Neural cell (in vitro differentiated cells): ENCODE measurements at regions not wholly inside any gene's neighbourhood (a gene's known extent, or its start where the extent isn't known, plus 50 kb on each side); places are given as distances from the start of the nearest gene placed in this dataset.

ENCODE experiments used
- H2AFZ ChIP-seq: fragments of 200-600, 300-800 bp; sonication (generic), shearing (Covaris generic); 2 replicates; pipeline ENCODE4 v1.6.0; 2014; ENCODE audit warnings: low read depth, mild to moderate bottlenecking, antibody characterized with exemption, low read length, moderate library complexity
- H3F3A ChIP-seq: fragments of 200-600 bp; shearing (Covaris generic); 2 replicates; pipeline ENCODE4 v1.6.1; 2016; ENCODE audit warnings: mild to moderate bottlenecking, moderate library complexity, mixed read lengths, antibody characterized with exemption, low read length; ENCODE audit not compliant: insufficient read depth, poor library complexity, severe bottlenecking
- H3K27ac ChIP-seq: fragments of 200-600, 300-800 bp; sonication (generic), shearing (Covaris generic); 2 replicates; pipeline ENCODE4 v1.5.1; 2014; ENCODE audit warnings: mild to moderate bottlenecking, low read length, moderate library complexity
- H3K27me3 ChIP-seq: fragments of 300-800, 200-600 bp; sonication (generic), shearing (Covaris generic); 2 replicates; pipeline ENCODE4 v1.6.0; 2014; ENCODE audit warnings: mild to moderate bottlenecking, low read depth, low read length, moderate library complexity; ENCODE audit not compliant: insufficient read depth
- H3K36me3 ChIP-seq: fragments of 300-800, 200-600 bp; sonication (generic), shearing (Covaris generic); 2 replicates; pipeline ENCODE4 v1.5.1; 2014; ENCODE audit warnings: mild to moderate bottlenecking, antibody characterized with exemption, low read length, moderate library complexity; ENCODE audit not compliant: insufficient read depth
- H3K4me2 ChIP-seq: fragments of 300-800, 200-600 bp; sonication (generic), shearing (Covaris generic); 2 replicates; pipeline ENCODE4 v1.6.0; 2014; ENCODE audit warnings: mild to moderate bottlenecking, low read length
- H3K4me3 ChIP-seq: fragments of 300-800, 200-600 bp; sonication (generic), shearing (Covaris generic); 2 replicates; pipeline ENCODE4 v1.5.1; 2014; ENCODE audit warnings: mild to moderate bottlenecking, low read length, moderate library complexity
- H3K79me2 ChIP-seq: fragments of 200-600 bp; shearing (Covaris generic); replicated peaks from 2 replicates; pipeline ENCODE4 v1.6.0; 2014; ENCODE audit warnings: mild to moderate bottlenecking, low read length, moderate library complexity; ENCODE audit not compliant: insufficient read depth
- H3K9ac ChIP-seq: fragments of 300-800, 200-600 bp; sonication (generic), shearing (Covaris generic); 2 replicates; pipeline ENCODE4 v1.6.1; 2016; ENCODE audit warnings: mild to moderate bottlenecking, low read length, mixed read lengths
- H3K9me2 ChIP-seq: fragments of 200-600 bp; shearing (Covaris generic); 2 replicates; pipeline ENCODE4 v1.6.1; 2016; ENCODE audit warnings: mild to moderate bottlenecking, low read length, mixed read lengths; ENCODE audit not compliant: insufficient read depth
- H3K9me3 ChIP-seq: fragments of 200-600, 300-800 bp; sonication (generic), shearing (Covaris generic); 2 replicates; pipeline ENCODE4 v1.6.1; 2016; ENCODE audit warnings: mild to moderate bottlenecking, mixed run types, low read length, moderate library complexity, mixed read lengths
- H4K20me1 ChIP-seq: fragments of 200-600 bp; shearing (Covaris generic); 2 replicates; pipeline ENCODE4 v1.6.1; 2016; ENCODE audit warnings: mild to moderate bottlenecking, mixed run types; ENCODE audit not compliant: insufficient read depth
- CTCF ChIP-seq: fragments of 450-650 bp; IDR thresholded peaks from 2 replicates; pipeline ENCODE4 v1.5.1; 2014; ENCODE audit warnings: antibody characterized with exemption, mild to moderate bottlenecking, moderate library complexity; ENCODE audit not compliant: poor library complexity, severe bottlenecking
- EP300 ChIP-seq: fragments of 450-650 bp; conservative IDR thresholded peaks from 2 replicates; pipeline ENCODE4 v1.6.1; 2014; ENCODE audit warnings: antibody characterized with exemption, mild to moderate bottlenecking, moderate library complexity; ENCODE audit not compliant: poor library complexity, severe bottlenecking
- EZH2 ChIP-seq: fragments of 200-600, 300-800 bp; shearing (Covaris generic), sonication (generic); IDR thresholded peaks from 2 replicates; pipeline ENCODE4 v1.6.1; 2014; ENCODE audit warnings: antibody characterized with exemption, low read length, borderline replicate concordance, mild to moderate bottlenecking; ENCODE audit not compliant: insufficient read depth, poor library complexity, severe bottlenecking
- MXI1 ChIP-seq: fragments of 450-650 bp; conservative IDR thresholded peaks from 2 replicates; pipeline ENCODE4 v1.6.1; 2014; ENCODE audit warnings: antibody characterized with exemption, mild to moderate bottlenecking; ENCODE audit not compliant: poor library complexity, severe bottlenecking
- POLR2AphosphoS5 ChIP-seq: IDR thresholded peaks from 2 replicates; pipeline ENCODE4 v1.6.1; 2012
- RAD21 ChIP-seq: fragments of 450-650 bp; conservative IDR thresholded peaks from 2 replicates; pipeline ENCODE4 v1.6.1; 2014; ENCODE audit warnings: antibody characterized with exemption, mild to moderate bottlenecking, moderate library complexity
- REST ChIP-seq: IDR thresholded peaks from 2 replicates; pipeline ENCODE4 v1.6.1; 2012; ENCODE audit warnings: borderline replicate concordance
- SMC3 ChIP-seq: fragments of 450-650 bp; conservative IDR thresholded peaks from 2 replicates; pipeline ENCODE4 v1.6.1; 2014; ENCODE audit warnings: antibody characterized with exemption, mild to moderate bottlenecking, moderate library complexity; ENCODE audit not compliant: poor library complexity
- TAF1 ChIP-seq: IDR thresholded peaks from 2 replicates; pipeline ENCODE4 v1.6.1; 2012; ENCODE audit warnings: low read depth

- Histone ChIP-seq H3F3A (no peaks in the 10 kb centered on the region), H3K9me3 (no peaks in the 10 kb centered on the region), H3K79me2 (no peaks in the 10 kb centered on the region), H2AFZ (no peak overlapping the region), H4K20me1 (no peaks in the 10 kb centered on the region), H3K9ac (no peak overlapping the region), H3K27ac (no peak overlapping the region), H3K27me3 (no peaks in the 10 kb centered on the region), H3K9me2 (no peaks in the 10 kb centered on the region), H3K4me3 (no peak overlapping the region), H3K36me3 (no peaks in the 10 kb centered on the region), H3K4me2 (no peak overlapping the region)
- TF ChIP-seq RAD21 (no peak), SMC3 (no peak), POLR2AphosphoS5 (no peak), EZH2 (no peak), MXI1 (no peak), REST (no peak), TAF1 (no peak)
Observed at GRCh38 chr6:170080169-170080827, 210.6 kb downstream of the DLL1 start.

- Histone ChIP-seq H3K9me3 (no peaks in the 10 kb centered on the region), H3K9ac (no peak overlapping the region), H3K36me3 (no peaks in the 10 kb centered on the region), H3F3A (no peaks in the 10 kb centered on the region), H3K27ac (no peak overlapping the region), H3K27me3 (no peaks in the 10 kb centered on the region), H4K20me1 (no peaks in the 10 kb centered on the region), H3K4me3 (no peak overlapping the region), H3K4me2 (no peak overlapping the region), H3K9me2 (no peaks in the 10 kb centered on the region), H2AFZ (no peak overlapping the region), H3K79me2 (no peaks in the 10 kb centered on the region)
- TF ChIP-seq POLR2AphosphoS5, result no peak
- no peak for TF ChIP-seq EZH2
- no peak for TF ChIP-seq SMC3
- TF ChIP-seq EP300, result no peak
- no peak for TF ChIP-seq MXI1
- TF ChIP-seq RAD21, result no peak
- no peak for TF ChIP-seq TAF1
- TF ChIP-seq CTCF, result no peak
- TF ChIP-seq REST, result no peak
Observed at GRCh38 chr6:170076466-170077165, 214.3 kb downstream of the DLL1 start.
